ENCODE measurements at regions not wholly inside any gene's neighbourhood (a gene's known extent, or its start where the extent isn't known, plus 50 kb on each side); places are given as distances from the start of the nearest gene placed in this dataset.

GRCh38 chrX:150150780-150151125 lies 212.4 kb upstream of the MAMLD1 start:
- H3K9me3 ChIP-seq (ENCODE audit: control insufficient read depth, insufficient read depth, low read depth, low read length) = no peaks in the 10 kb centered on the region

GRCh38 chrX:150152036-150152435 lies 211.1 kb upstream of the MAMLD1 start:
- TF ChIP-seq SIN3A (IDR thresholded peaks at IDR 0.05; ENCODE audit: borderline replicate concordance, insufficient read depth, low read depth, low read length) (no peak), CTCF (IDR thresholded peaks at IDR 0.05) (no peak), POLR2AphosphoS5 (IDR thresholded peaks at IDR 0.05; ENCODE audit: low read depth, low read length) (no peak), REST (IDR thresholded peaks at IDR 0.05; ENCODE audit: insufficient read depth in 1 of 2, low read depth in 2 of 2, low read length in 1 of 2) (no peak), TCF7L2 (IDR thresholded peaks at IDR 0.05; ENCODE audit: low read depth, low read length) (no peak)
- intact Hi-C loops (cut with micrococcal nuclease; ENCODE audit: unreplicated experiment) (no loop called here), in situ Hi-C loops (cut with HindIII; ENCODE audit: low pct_unique_long_range_greater_than_20kb, low sequenced_read_pairs) (no loop called here)
- POLR2A ChIA-PET = no interaction called here
- H3K36me3 ChIP-seq (ENCODE audit: control insufficient read depth, insufficient read depth, low read length) = no peaks in the 10 kb centered on the region
- no TSS peak for BruUV-seq (replicated peaks)
- H3K9me3 ChIP-seq (ENCODE audit: control insufficient read depth, insufficient read depth, low read depth, low read length) = no peaks in the 10 kb centered on the region
- no peaks in the 10 kb centered on the region for H3K27me3 ChIP-seq (ENCODE audit: control insufficient read depth, insufficient read depth, low read length)
- ATAC-seq = no peak
- H3K4me3 ChIP-seq (ENCODE audit: low read depth in 2 of 2, low read length in 2 of 2) = no peak overlapping the region
- no peak for DNase-seq (ENCODE audit: low read depth, low spot score)
- no peak overlapping the region for H3K27ac ChIP-seq (ENCODE audit: low read length)
- CTCF ChIA-PET = no interaction called here
- H3K4me1 ChIP-seq (ENCODE audit: control insufficient read depth, insufficient read depth, low read length) = no peaks in the 10 kb centered on the region

More at GRCh38 chrX:150150780-150151125, 212.4 kb upstream of the MAMLD1 start:
- no peak for ATAC-seq
- Histone ChIP-seq H3K27ac (ENCODE audit: low read length) (no peak overlapping the region), H3K27me3 (ENCODE audit: control insufficient read depth, insufficient read depth, low read length) (no peaks in the 10 kb centered on the region), H3K4me3 (ENCODE audit: low read depth in 2 of 2, low read length in 2 of 2) (no peak overlapping the region), H3K36me3 (ENCODE audit: control insufficient read depth, insufficient read depth, low read length) (no peaks in the 10 kb centered on the region), H3K4me1 (ENCODE audit: control insufficient read depth, insufficient read depth, low read length) (no peaks in the 10 kb centered on the region)
- no peak for DNase-seq (ENCODE audit: low read depth, low spot score)
- no peak for TF ChIP-seq POLR2AphosphoS5 (IDR thresholded peaks at IDR 0.05; ENCODE audit: low read depth, low read length)
- TF ChIP-seq REST (IDR thresholded peaks at IDR 0.05; ENCODE audit: insufficient read depth in 1 of 2, low read depth in 2 of 2, low read length in 1 of 2) = no peak
- no peak for TF ChIP-seq CTCF (IDR thresholded peaks at IDR 0.05)
- no peak for TF ChIP-seq SIN3A (IDR thresholded peaks at IDR 0.05; ENCODE audit: borderline replicate concordance, insufficient read depth, low read depth, low read length)
- TF ChIP-seq TCF7L2 (IDR thresholded peaks at IDR 0.05; ENCODE audit: low read depth, low read length) = no peak
- intact Hi-C loops (cut with micrococcal nuclease; ENCODE audit: unreplicated experiment) (no loop called here), in situ Hi-C loops (cut with HindIII; ENCODE audit: low pct_unique_long_range_greater_than_20kb, low sequenced_read_pairs) (no loop called here)
- ChIA-PET CTCF (no interaction called here), POLR2A (no interaction called here)
- no TSS peak for BruUV-seq (replicated peaks)

Measured in Panc1 (cell line).